ENCODE measurements at regions not wholly inside any gene's neighbourhood (a gene's known extent, or its start where the extent isn't known, plus 50 kb on each side); places are given as distances from the start of the nearest gene placed in this dataset.
"Not testable (repeated sequence)": the region's sequence is repeated elsewhere in the genome, so short reads cannot be mapped to it uniquely, and the experiment has no call there.

DNA sequence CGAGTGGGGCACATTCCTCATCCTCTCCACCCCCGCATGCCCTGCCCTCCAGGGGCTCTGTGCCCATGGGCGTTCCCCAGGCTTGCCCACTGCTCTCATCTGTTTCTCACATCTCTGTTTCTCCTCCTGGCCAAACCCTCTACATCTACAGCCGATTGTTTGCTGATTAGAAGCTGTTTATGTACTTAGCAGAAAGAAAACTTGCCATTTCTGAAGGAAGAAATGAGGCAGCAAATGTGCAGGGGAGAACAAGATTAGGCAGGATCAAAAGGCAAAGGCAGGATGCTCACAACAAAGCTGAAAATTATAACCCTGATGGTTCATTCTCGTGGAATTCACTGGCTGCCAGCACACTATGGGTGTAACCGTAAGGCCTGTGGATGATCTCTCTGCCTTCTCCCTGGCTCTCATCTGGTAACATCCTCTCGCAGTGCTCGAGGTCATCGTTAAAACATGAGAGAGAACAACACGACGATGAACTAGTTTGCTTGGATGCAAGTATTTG lies 111.6 kb upstream of the KLF14 start:
- no peak for DNase-seq (ENCODE audit: low spot score)
- no peak for ATAC-seq

DNA sequence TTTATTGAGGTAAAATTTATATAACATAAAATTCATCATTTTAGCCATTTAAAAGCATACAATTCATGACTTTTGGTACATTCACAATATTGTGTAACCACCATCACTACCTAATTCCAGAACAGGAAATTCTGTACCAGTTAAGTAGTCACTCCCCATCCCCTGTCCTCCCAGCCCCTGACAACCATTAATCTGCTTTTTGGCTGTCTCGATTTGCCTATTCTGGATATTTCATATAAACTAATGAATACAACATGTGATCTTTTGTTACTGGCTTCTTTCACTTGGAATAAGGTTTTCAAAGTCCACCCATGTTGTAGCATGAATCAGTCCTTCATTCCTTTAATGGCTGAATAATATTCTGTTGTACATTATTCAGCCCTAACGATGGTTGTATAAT lies 115.6 kb upstream of the KLF14 start:
- ATAC-seq = no peak
- no peak for DNase-seq (ENCODE audit: low spot score)

- DNase-seq (ENCODE audit: low spot score) (no peak), ATAC-seq (no peak)
Measured at GRCh38 chr7:130850956-130851355, 116.9 kb upstream of the KLF14 start.

GRCh38 chr7:130852867-130853266 lies 118.9 kb upstream of the KLF14 start:
- no peak for ATAC-seq
- no peak for DNase-seq (ENCODE audit: low spot score)

DNA sequence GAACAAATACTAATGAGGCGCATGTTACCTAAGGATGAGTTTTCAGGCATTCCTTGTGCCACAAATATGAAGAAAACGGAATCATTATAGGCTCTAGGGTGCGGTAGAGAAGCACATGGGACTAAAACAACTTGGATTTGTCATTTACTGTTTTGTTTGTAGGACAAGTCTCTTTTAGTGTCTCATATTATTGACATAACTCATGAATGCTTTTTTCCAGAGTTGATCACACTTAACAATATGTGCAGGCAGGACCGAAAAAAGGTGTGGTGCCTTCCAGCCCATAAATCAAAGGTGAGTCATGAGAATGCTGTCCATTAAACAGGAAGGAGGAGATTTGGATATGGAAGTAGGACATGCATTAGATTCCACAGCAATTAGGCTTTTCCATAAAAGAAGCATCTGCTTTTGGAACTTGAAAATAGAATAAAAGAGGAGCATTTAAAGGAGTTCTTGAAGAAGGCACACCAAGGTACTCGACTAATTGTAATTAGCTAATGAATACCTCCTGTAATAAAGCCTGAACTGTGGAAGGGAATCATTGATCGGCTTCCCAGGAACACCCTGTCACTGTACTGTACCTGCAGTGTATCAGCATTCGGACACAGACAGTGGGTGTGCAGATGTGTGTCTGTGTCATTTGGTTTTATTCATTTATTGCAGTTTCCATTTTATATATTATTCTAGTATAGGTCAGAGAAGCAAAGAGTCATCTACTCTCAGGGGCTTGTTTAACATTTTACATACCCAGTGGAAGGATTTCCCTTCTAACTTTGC lies 119.7 kb upstream of the KLF14 start:
- no peak for ATAC-seq
- DNase-seq (ENCODE audit: low spot score) = no peak

DNA sequence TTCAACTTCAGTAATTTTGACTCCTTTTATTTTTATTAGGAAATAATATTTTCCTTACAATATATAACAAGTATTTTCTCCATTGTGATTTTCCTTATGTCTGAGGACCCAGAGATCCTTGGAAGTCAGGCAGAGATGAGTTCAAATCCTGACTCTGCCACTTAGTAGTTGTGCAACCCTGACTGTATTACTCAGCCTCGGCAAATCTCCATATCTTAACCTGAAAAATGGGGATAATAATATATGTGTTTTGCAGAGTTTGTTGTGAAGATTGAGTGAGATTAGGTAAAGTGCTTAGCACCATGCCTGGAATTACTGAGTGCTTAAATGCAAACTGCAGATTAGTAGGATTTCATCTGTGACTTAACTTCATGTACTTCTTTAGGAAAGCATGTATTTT lies 120.5 kb upstream of the KLF14 start:
- ATAC-seq = no peak
- DNase-seq (ENCODE audit: low spot score) = no peak

DNA sequence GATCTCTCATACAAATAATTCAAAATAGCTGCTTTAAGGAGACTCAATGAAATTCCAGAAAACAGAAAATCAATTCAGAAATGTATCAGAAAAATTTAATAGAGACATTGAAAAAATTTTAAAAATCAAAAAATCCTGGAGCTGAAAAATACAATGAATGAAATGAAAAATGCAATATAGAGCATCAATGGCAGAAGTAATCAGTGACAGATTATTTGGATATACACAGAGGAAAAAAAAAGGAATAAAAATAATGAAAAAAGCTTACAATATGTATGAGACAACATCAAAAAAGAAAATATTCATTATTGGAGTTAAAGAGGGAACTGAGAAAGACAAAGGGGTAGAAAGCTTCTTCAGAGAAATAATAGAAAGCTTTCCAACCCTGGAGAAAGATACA lies 122.9 kb upstream of the KLF14 start:
- DNase-seq (ENCODE audit: low spot score) (no peak), ATAC-seq (no peak)

DNA sequence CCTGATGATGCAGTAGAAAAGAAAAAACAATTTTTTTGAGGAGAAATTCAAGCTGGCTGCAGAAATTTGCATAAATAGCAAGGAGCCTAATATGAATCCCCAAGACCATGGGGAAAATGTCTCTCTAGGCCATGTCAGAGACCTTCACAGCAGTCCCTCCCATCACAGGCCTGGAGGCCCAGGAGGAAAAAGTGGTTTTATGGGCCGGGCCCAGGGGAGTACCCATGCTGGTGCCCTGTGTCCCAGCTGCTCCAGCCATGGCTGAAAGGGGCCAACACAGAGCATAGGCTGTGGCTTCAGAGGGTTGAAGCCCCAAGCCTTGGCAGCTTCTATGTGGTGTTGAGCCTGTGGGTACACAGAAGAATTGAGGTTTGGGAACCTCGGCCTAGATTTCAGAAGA lies 126.8 kb upstream of the KLF14 start:
- ATAC-seq; DNase-seq (ENCODE audit: low spot score): not testable (repeated sequence)

DNA sequence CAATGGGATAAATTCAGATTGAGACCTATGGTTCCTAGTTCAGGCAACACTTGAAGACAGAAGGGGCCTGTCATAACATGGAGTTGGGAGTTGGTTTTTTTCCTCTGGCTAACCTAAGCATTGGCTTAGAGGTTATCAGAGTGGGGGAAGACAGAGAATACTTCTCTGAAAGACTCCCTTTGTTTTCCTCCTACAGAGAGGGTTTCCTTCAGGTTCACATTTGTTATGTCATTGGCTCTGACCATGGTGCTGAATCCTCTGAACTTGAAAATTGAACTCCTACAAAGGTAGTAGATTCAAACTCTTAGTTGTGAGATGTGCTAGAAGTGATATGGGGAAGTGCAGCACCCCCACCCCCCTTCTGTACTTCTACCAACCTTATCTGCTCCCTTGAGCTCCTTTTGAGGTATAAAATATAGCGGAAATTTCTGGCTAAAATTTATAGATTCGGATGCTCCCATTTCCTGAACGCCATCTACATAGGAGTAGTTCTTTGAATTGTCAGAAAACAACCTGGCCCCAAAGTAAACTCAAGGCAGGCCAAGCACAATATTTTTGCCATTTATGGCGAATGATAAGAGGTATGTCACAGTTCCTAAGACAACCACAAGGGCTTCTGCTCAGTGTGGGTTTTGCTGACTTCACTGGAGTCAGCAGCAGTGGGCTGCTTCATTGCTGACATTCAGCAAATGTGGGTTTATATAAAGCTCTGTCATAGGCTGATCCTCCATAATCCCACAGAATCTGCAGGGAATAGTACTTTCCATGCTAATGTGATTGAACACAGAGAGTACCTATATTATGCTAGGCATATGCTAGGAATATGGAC lies 131.6 kb upstream of the KLF14 start:
- no peak for ATAC-seq
- DNase-seq (ENCODE audit: low spot score) = no peak

DNA sequence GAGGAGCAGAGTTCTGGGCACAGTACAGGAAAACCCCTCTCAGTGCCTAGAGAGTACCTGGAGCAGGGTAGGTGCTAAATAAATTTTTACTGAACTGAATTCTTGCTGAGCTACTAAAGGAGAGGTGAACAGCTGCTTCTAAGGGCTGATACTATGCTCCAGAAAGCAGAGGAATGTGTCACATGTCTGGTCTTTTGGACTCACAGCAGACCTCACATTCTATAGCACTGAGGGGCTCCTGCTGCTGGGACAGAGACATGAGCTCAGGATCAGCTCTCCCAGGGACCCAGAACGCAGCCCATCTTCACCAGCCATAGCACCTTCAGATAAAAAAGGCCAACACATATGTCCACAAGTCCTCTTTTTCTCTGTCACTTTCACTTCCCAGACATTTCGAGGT lies 133.0 kb upstream of the KLF14 start:
- ATAC-seq (no peak), DNase-seq (ENCODE audit: low spot score) (no peak)

DNA sequence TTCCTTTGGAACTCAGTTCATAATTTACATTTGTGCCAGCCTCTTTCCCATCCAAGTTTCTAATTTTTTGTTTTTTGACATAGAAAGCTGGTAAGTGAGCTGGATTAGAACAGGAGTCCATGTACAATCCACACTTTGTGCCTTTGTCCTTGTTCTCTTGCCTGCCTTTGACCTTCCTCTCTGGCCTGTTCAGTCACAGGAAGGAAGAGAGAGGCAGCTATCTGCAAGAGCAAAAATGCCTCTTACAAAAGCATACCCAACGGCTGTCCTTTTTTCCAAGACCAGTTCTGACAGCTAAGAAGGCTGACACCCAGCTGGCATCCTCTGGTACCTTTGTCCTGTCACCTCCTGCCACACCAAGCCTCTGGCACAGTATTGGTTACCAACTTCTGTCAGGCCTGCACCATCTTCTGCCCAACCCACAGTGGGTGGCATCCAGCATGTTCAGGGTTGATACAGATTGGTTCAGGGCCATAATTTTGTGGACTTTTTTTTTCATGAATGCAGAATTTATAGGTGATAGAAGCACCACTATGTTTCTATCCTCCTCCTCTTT lies 133.7 kb upstream of the KLF14 start:
- ATAC-seq (no peak), DNase-seq (ENCODE audit: low spot score) (no peak)

- ATAC-seq = no peak
- DNase-seq (ENCODE audit: low spot score) = no peak
Measured at GRCh38 chr7:130868139-130868538, 134.1 kb upstream of the KLF14 start.

GRCh38 chr7:130869918-130870317 lies 135.9 kb upstream of the KLF14 start:
- ATAC-seq (no peak), DNase-seq (ENCODE audit: low spot score) (no peak)

DNA sequence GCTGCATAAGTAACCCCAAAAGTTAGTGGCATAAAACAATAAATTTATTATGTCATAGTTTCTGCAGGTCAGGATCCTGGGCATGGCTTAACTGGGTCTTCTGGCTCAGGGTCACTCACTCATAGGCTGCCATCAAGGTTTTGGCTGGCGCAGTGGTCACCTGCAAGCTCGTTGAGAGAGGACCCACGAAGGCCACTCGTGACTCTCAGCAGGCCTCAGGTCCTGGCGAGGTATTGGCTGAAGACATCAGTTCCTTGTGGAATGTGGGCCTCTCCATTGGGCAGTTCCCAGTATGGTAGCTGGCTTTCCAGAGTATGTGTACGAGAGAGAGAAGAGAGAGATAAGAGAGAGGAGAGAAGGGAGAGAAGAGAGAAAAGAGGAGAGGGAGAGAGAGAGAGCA lies 138.3 kb upstream of the KLF14 start:
- no peak for DNase-seq (ENCODE audit: low spot score)
- no peak for ATAC-seq

DNA sequence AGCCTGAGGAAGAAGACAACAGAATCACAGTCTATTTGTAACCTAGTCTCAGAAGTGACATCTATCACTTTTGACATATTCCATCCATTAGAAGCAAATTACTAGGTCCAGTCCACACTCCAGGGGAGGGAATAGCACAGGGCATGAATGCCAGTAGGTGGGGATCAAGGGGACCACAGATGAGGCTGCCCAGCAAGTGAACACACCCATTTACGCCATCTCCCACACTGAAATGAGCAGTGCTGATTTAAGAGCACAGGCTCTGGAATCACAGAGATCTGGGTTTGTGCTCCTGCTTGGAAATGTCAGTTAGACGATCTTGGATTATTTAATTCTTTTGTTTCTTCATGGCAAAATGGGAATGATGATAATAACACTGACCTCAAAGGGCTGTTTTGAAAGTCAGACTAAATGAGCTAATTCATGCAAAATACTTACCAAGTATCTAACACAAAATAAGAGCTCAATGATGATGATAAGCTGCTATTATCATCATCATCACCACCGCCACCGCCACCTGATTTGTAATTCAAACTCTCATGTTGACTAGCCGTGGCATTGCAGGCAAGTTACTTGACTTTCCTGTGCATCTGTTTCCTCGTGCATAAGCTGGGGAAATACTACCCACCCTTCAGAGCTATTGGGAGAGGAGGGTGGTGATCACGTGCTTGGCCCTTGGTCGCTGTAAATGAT lies 138.9 kb upstream of the KLF14 start:
- no peak for DNase-seq (ENCODE audit: low spot score)
- ATAC-seq = no peak

GRCh38 chr7:130874071-130874915 lies 140.3 kb upstream of the KLF14 start:
- no peak for DNase-seq (ENCODE audit: low spot score)
- ATAC-seq = no peak

DNA sequence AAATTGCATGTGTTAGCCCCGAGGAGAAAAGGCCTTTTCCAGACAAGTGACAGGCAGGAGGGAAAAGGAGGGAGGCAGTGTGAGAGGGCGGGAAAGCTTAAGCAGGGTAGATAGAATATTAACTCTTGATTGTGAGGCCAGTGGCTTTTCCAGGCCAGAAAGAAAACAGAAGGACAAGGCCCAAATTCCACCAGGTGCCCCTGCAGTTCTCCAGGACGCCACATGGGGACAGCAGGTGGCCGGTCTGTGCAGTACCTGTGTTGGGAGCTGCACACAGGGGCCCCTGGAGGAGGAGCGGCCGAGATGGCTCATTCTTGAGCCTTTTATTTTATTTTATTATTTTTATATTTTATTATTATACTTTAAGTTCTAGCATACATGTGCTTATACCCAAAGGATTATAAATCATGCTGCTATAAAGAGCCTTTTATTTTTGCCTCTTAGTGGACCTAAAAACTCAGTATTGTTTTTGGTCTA lies 141.3 kb upstream of the KLF14 start:
- ATAC-seq (peak; percentile 98), DNase-seq (ENCODE audit: low spot score) (peak; percentile 65)

DNA sequence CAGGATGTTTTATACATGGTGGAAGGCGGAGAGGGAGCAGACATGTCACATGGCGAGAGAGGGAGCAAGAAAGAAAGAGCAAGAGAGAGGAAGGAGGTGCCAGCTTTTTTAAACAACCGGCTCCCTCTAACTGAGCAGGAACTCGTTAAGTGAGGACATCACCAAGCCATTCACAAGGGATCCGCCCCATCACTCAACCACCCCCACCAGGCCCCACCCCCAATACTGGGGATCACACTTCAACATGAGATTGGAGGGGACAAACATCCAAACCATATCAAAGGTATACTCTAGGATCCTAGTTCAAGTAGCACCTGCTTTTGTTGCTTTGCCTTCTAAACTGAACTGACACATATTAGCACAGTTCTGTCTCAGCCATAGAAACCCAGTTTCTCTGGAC lies 141.9 kb upstream of the KLF14 start:
- DNase-seq (ENCODE audit: low spot score) (no peak), ATAC-seq (no peak)

- DNase-seq (ENCODE audit: low spot score) (no peak), ATAC-seq (no peak)
Measured at GRCh38 chr7:130877236-130877990, 143.4 kb upstream of the KLF14 start.

DNA sequence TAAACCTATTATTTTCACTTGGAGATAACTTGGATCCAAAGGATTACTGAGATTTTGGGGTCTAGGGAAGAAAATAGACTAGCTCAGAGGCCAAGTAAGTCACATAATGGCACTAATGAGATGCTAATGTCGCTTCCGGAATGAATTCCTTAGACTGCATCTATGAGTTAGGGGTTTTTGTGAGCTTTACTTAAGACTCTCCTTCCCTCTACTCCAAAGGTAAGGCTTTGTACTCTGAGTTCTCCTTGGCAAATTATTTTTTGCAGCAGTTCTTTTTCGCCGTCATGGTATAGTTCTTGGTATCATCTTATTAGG lies 143.9 kb upstream of the KLF14 start:
- DNase-seq (ENCODE audit: low spot score) = no peak

More for the DNA sequence above, 143.9 kb upstream of the KLF14 start:
- no peak for ATAC-seq

Data from left lobe of liver (tissue), 2 donors.